Lower leg skin (tissue), 3 donors: ENCODE measurements at regions not wholly inside any gene's neighbourhood (a gene's known extent, or its start where the extent isn't known, plus 50 kb on each side); places are given as distances from the start of the nearest gene placed in this dataset.

Experiments
- POLR2A ChIP-seq, 2 donors: fragments of 450-650 bp; IDR thresholded peaks; one replicate each; pipeline ENCODE4 v1.6.1; 2016 to 2017; ENCODE audit warnings: antibody characterized with exemption in 2 of 2, mild to moderate bottlenecking in 1 of 2, moderate library complexity in 1 of 2
- TF ChIP-seq, protein P1 (sequence below), 3 donors: fragments of 450-650 bp; IDR thresholded peaks; one replicate each; pipeline ENCODE4 v1.5.1; 2016; ENCODE audit warnings: antibody characterized with exemption in 3 of 3, mild to moderate bottlenecking in 3 of 3, moderate library complexity in 2 of 3

DNA sequence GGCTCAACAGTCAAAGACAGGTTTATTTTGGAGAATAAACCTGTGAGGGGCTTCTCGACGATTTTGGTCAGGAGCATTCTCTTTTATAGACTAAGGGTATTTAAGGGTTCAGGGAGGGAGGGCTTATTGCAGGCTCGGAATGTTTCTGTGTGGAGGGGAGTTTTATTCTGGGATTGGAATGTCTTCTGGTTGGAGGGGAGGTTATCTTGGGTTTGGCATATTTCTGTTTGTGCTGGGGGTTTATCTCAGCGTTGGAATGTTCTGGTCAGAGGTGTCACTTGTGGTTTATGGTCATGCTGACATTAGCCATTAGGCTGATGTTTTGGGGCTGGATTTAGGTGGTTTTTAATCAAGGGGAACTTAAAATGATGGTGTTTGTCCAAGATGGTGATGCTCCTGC is 103.9 kb downstream of the SUDS3 start:
- TF ChIP-seq, protein P1, sequence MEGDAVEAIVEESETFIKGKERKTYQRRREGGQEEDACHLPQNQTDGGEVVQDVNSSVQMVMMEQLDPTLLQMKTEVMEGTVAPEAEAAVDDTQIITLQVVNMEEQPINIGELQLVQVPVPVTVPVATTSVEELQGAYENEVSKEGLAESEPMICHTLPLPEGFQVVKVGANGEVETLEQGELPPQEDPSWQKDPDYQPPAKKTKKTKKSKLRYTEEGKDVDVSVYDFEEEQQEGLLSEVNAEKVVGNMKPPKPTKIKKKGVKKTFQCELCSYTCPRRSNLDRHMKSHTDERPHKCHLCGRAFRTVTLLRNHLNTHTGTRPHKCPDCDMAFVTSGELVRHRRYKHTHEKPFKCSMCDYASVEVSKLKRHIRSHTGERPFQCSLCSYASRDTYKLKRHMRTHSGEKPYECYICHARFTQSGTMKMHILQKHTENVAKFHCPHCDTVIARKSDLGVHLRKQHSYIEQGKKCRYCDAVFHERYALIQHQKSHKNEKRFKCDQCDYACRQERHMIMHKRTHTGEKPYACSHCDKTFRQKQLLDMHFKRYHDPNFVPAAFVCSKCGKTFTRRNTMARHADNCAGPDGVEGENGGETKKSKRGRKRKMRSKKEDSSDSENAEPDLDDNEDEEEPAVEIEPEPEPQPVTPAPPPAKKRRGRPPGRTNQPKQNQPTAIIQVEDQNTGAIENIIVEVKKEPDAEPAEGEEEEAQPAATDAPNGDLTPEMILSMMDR (IDR thresholded peaks at IDR 0.05): no peak
- TF ChIP-seq POLR2A (IDR thresholded peaks at IDR 0.05): no peak
